Right lobe of liver (tissue), 6 donors: ENCODE measurements at regions not wholly inside any gene's neighbourhood (a gene's known extent, or its start where the extent isn't known, plus 50 kb on each side); places are given as distances from the start of the nearest gene placed in this dataset.
"Not testable (repeated sequence)": the region's sequence is repeated elsewhere in the genome, so short reads cannot be mapped to it uniquely, and the experiment has no call there.

ENCODE experiments used
- ATAC-seq, 4 donors: fragments of 200-7000 bp; cut with Tn5 transposase; one replicate each; pipeline ENCODE4 v1.9.1; 2020; ENCODE audit warnings: mild to moderate bottlenecking in 4 of 4, moderate library complexity in 4 of 4
- DNase-seq, 3 donors: peaks; one replicate each; pipeline ENCODE4 v3.0.0-alpha.2; 2020
- H3K27ac ChIP-seq, 3 donors: fragments of 200-600 bp; one replicate each; pipeline ENCODE4 v1.8.0; 2022
- H3K27me3 ChIP-seq, 2 donors: fragments of 200-600 bp; one replicate each; pipeline ENCODE4 v1.8.0; 2022
- H3K36me3 ChIP-seq, 4 donors: fragments of 200-600 bp; sonication (generic) in 1 of 4; one replicate each; pipeline versions ENCODE4 v1.5.1 to v1.8.0; 2017 to 2022; ENCODE audit warnings: control low read depth in 1 of 4
- H3K4me1 ChIP-seq, 4 donors: fragments of 200-600 bp; sonication (generic) in 1 of 4; one replicate each; pipeline versions ENCODE4 v1.5.1 to v1.8.0; 2017 to 2022; ENCODE audit warnings: control low read depth in 1 of 4
- H3K4me3 ChIP-seq, 3 donors: fragments of 200-600 bp; one replicate each; pipeline ENCODE4 v1.8.0; 2022
- H3K9me3 ChIP-seq, 4 donors: fragments of 200-600 bp; sonication (generic) in 1 of 4; one replicate each; pipeline versions ENCODE4 v1.5.1 to v1.8.0; 2017 to 2022; ENCODE audit warnings: control low read depth in 1 of 4
- CTCF ChIP-seq, 4 donors: fragments of 200-600 bp in 3 of 4; fragments of 450-650 bp in 1 of 4; IDR thresholded peaks; one replicate each; pipeline versions ENCODE4 v1.5.1 to v1.8.0; 2016 to 2022; ENCODE audit warnings: antibody characterized with exemption in 4 of 4, mild to moderate bottlenecking in 2 of 4
- POLR2A ChIP-seq: fragments of 450-650 bp; IDR thresholded peaks from one replicate; pipeline ENCODE4 v1.6.1; 2017; ENCODE audit warnings: antibody characterized with exemption, mild to moderate bottlenecking
- WGBS: methylation state at CpG from one replicate; pipeline ENCODE4 v1.1.6; 2018; ENCODE audit warnings: low coverage, low lambda C conversion rate; ENCODE audit not compliant: insufficient coverage; ENCODE audit errors: missing lambda C conversion rate; 5-methylcytosine and 5-hydroxymethylcytosine counted together
- intact Hi-C, 2 donors: fragments of 100-400 bp; cut with DNase I; formaldehyde crosslinking; loops; one replicate each; pipeline versions ENCODE4 v1.11.2 to v1.14.1; 2022
- donor health status: DM: no; HTN: yes; CAD: no.
- donor health status: DM: no; HTN: no; CAD: no.
- donor health status: DM: no; HTN: no; CAD: no.
- donor health status: DM: no; HTN: yes; CAD: no.
- donor health status: DM: no; HTN: yes; CAD: no.

GRCh38 chrY:18919256-18919655, 145.7 kb upstream of the HSFY2 start:
- Histone ChIP-seq H3K36me3 (no peaks in the 10 kb centered on the region), H3K9me3 (no peaks in the 10 kb centered on the region), H3K27ac (no peak overlapping the region), H3K27me3 (no peaks in the 10 kb centered on the region), H3K4me1 (no peaks in the 10 kb centered on the region), H3K4me3 (no peak overlapping the region)
- ATAC-seq = no peak
- TF ChIP-seq POLR2A (no peak), CTCF (IDR thresholded peaks at IDR 0.05) (no peak)
- no CpG with 5 or more reads among the region's 5 CpGs for WGBS
- DNase-seq = no peak
- intact Hi-C loops = no loop called here

GRCh38 chrY:18912846-18913245, 139.3 kb upstream of the HSFY2 start:
- Histone ChIP-seq H3K27ac (no peak overlapping the region), H3K4me3 (no peak overlapping the region), H3K4me1 (no peaks in the 10 kb centered on the region), H3K27me3 (no peaks in the 10 kb centered on the region), H3K36me3 (no peaks in the 10 kb centered on the region), H3K9me3 (no peaks in the 10 kb centered on the region)
- TF ChIP-seq POLR2A = no peak
- TF ChIP-seq CTCF (IDR thresholded peaks at IDR 0.05) = no peak
- WGBS = no CpG with 5 or more reads among the region's 2 CpGs
- ATAC-seq (no peak), DNase-seq (no peak)
- intact Hi-C loops = no loop called here

- no peak for DNase-seq
- Histone ChIP-seq H3K36me3 (no peaks in the 10 kb centered on the region), H3K27me3 (no peaks in the 10 kb centered on the region), H3K4me1 (no peaks in the 10 kb centered on the region), H3K4me3 (no peak overlapping the region), H3K9me3 (no peaks in the 10 kb centered on the region), H3K27ac (no peak overlapping the region)
- ATAC-seq = no peak
- intact Hi-C loops = no loop called here
- TF ChIP-seq CTCF (IDR thresholded peaks at IDR 0.05) (no peak), POLR2A (no peak)
- no CpG with 5 or more reads among the region's 1 CpG for WGBS
These were observed 136.3 kb upstream of the HSFY2 start for GRCh38 chrY:18909846-18910245.

- H3K36me3 ChIP-seq, intact Hi-C loops: not testable (repeated sequence)
- WGBS = no CpG with 5 or more reads among the region's 8 CpGs
These were observed 132.7 kb upstream of the HSFY2 start for GRCh38 chrY:18906198-18906597.

GRCh38 chrY:18904296-18904695, 130.8 kb upstream of the HSFY2 start:
- intact Hi-C loops = no loop called here
- WGBS = no CpG with 5 or more reads among the region's 2 CpGs
- no peak for DNase-seq

More at GRCh38 chrY:18906198-18906597, 132.7 kb upstream of the HSFY2 start:
- H3K9me3 ChIP-seq, H3K27ac ChIP-seq, H3K27me3 ChIP-seq, ATAC-seq, H3K4me3 ChIP-seq, H3K4me1 ChIP-seq, DNase-seq: not testable (repeated sequence)

More at GRCh38 chrY:18904296-18904695, 130.8 kb upstream of the HSFY2 start:
- ATAC-seq = no peak
- no peaks in the 10 kb centered on the region for H3K9me3 ChIP-seq
- TF ChIP-seq CTCF (IDR thresholded peaks at IDR 0.05) (no peak), POLR2A (no peak)
- H3K4me3 ChIP-seq = no peak overlapping the region
- no peaks in the 10 kb centered on the region for H3K27me3 ChIP-seq
- no peak overlapping the region for H3K27ac ChIP-seq
- no peaks in the 10 kb centered on the region for H3K36me3 ChIP-seq
- H3K4me1 ChIP-seq = no peaks in the 10 kb centered on the region
